SK-N-SH (cell line): ENCODE measurements at regions not wholly inside any gene's neighbourhood (a gene's known extent, or its start where the extent isn't known, plus 50 kb on each side); places are given as distances from the start of the nearest gene placed in this dataset.

Experiments
- CTCF ChIA-PET: fragments of 300-600, 350-600 bp; formaldehyde crosslinking; extraction: SDS; loops from one replicate; lab custom pipeline; 2021; lab: Yijun Ruan, JAX
- POLR2A ChIA-PET: fragments of 350-600 bp; sonication (Branson Sonifier 250); formaldehyde crosslinking; extraction: SDS; loops from one replicate; lab custom pipeline; 2020; ENCODE audit warnings: antibody characterized with exemption, inconsistent platforms; lab: Yijun Ruan, JAX
- DNase-seq: peaks from one replicate; pipeline ENCODE4 v3.0.0; 2012
- H2AFZ ChIP-seq: fragments of 200-600 bp; sonication (generic); 2 replicates; pipeline ENCODE4 v1.8.1; 2016; ENCODE audit warnings: antibody characterized with exemption, mild to moderate bottlenecking, low read depth
- H3F3A ChIP-seq: fragments of 200-600 bp; sonication (generic); replicated peaks from 2 replicates; pipeline ENCODE3; 2016; ENCODE audit warnings: antibody characterized with exemption, mild to moderate bottlenecking; ENCODE audit not compliant: insufficient read depth
- H3K27ac ChIP-seq, 2 experiments: fragments of 200-500 bp in 1 of 2; fragments of 200-600 bp in 1 of 2; sonication (Bioruptor generic) in 1 of 2; sonication (generic), shearing (Covaris generic) in 1 of 2; 2 replicates each; pipeline versions ENCODE4 v1.5.1 to v1.6.1; 2014 to 2016; ENCODE audit warnings: low read depth in 2 of 2, inconsistent platforms in 1 of 2, low read length in 1 of 2, mild to moderate bottlenecking in 1 of 2, mixed read lengths in 1 of 2
- H3K27me3 ChIP-seq: fragments of 200-600 bp; sonication (generic), shearing (Covaris generic); 2 replicates; pipeline ENCODE4 v1.6.1; 2016; ENCODE audit warnings: mixed run types; ENCODE audit not compliant: insufficient read depth
- H3K36me3 ChIP-seq, 2 experiments: fragments of 200-500 bp in 1 of 2; fragments of 200-600 bp in 1 of 2; sonication (Bioruptor generic) in 1 of 2; sonication (generic) in 1 of 2; replicated peaks in 1 of 2; 2 replicates each; pipeline versions ENCODE3 to v1.5.1; 2014 to 2016; ENCODE audit warnings: low read length in 1 of 2, mild to moderate bottlenecking in 1 of 2; ENCODE audit not compliant: insufficient read depth in 2 of 2, control insufficient read depth in 1 of 2
- H3K4me1 ChIP-seq, 2 experiments: fragments of 200-500 bp in 1 of 2; fragments of 200-600 bp in 1 of 2; sonication (Bioruptor generic) in 1 of 2; sonication (generic), shearing (Covaris generic) in 1 of 2; 2 replicates each; pipeline versions ENCODE4 v1.5.1 to v1.6.1; 2014 to 2016; ENCODE audit warnings: low read depth in 1 of 2, low read length in 1 of 2, mixed run types in 1 of 2; ENCODE audit not compliant: insufficient read depth in 2 of 2, control insufficient read depth in 1 of 2
- H3K4me2 ChIP-seq: fragments of 200-600 bp; sonication (generic), shearing (Covaris generic); 2 replicates; pipeline ENCODE4 v1.6.1; 2017; ENCODE audit warnings: mixed run types
- H3K4me3 ChIP-seq, 2 experiments: fragments of 200-500 bp in 1 of 2; fragments of 200-600 bp in 1 of 2; sonication (Bioruptor generic) in 1 of 2; sonication (generic), shearing (Covaris generic) in 1 of 2; 2 replicates each; pipeline versions ENCODE4 v1.5.1 to v1.8.1; 2014 to 2016; ENCODE audit warnings: low read depth in 2 of 2, inconsistent platforms in 1 of 2, low read length in 1 of 2, mild to moderate bottlenecking in 1 of 2, mixed read lengths in 1 of 2, moderate library complexity in 1 of 2
- H3K79me2 ChIP-seq: fragments of 200-600 bp; sonication (generic); 2 replicates; pipeline ENCODE4 v1.8.1; 2017; ENCODE audit warnings: mild to moderate bottlenecking; ENCODE audit not compliant: insufficient read depth
- H3K9ac ChIP-seq: fragments of 200-600 bp; sonication (generic); 2 replicates; pipeline ENCODE4 v1.6.1; 2017; ENCODE audit warnings: mixed run types
- H3K9me2 ChIP-seq: fragments of 200-600 bp; sonication (generic); 2 replicates; pipeline ENCODE4 v1.6.1; 2017; ENCODE audit warnings: mixed run types
- H3K9me3 ChIP-seq: fragments of 200-600 bp; sonication (generic); 2 replicates; pipeline ENCODE4 v1.6.1; 2017; ENCODE audit warnings: mixed run types, mild to moderate bottlenecking, moderate library complexity
- H4K20me1 ChIP-seq: fragments of 200-600 bp; sonication (generic); 2 replicates; pipeline ENCODE4 v1.6.1; 2017; ENCODE audit warnings: mild to moderate bottlenecking, mixed run types; ENCODE audit not compliant: insufficient read depth
- CHD2 ChIP-seq: fragments of 150-350 bp; IDR thresholded peaks from 2 replicates; pipeline ENCODE4 v1.6.1; 2018; ENCODE audit warnings: low read length; ENCODE audit not compliant: partially characterized antibody
- CTCF ChIP-seq: fragments of 200-600 bp; sonication (generic); IDR thresholded peaks from 2 replicates; pipeline ENCODE4 v1.6.1; 2017; ENCODE audit warnings: antibody characterized with exemption, mild to moderate bottlenecking, moderate library complexity
- FOXJ3 ChIP-seq: sonication (generic); formaldehyde crosslinking; IDR thresholded peaks from 2 replicates; pipeline ENCODE4 v1.5.1; 2020; ENCODE audit warnings: mild to moderate bottlenecking, missing genetic modification reagents
- GATA2 ChIP-seq: sonication (generic); formaldehyde crosslinking; IDR thresholded peaks from 2 replicates; pipeline ENCODE4 v1.5.0; 2020; ENCODE audit warnings: mild to moderate bottlenecking, missing genetic modification reagents
- MEF2A ChIP-seq: IDR thresholded peaks from 2 replicates; pipeline ENCODE4 v1.4.0; 2012; ENCODE audit warnings: low read depth, borderline replicate concordance
- MXI1 ChIP-seq: IDR thresholded peaks from 2 replicates; pipeline ENCODE4 v1.6.1; 2012; ENCODE audit warnings: mild to moderate bottlenecking, low read depth, low read length, improper control_type of control experiment
- RCOR1 ChIP-seq: fragments of 150-350 bp; IDR thresholded peaks from 2 replicates; pipeline ENCODE4 v1.6.1; 2017; ENCODE audit warnings: antibody characterized with exemption, low read length
- REST ChIP-seq: IDR thresholded peaks from 2 replicates; pipeline ENCODE4 v1.6.1; 2012; ENCODE audit warnings: mild to moderate bottlenecking, low read depth, low read length, moderate library complexity
- SMC3 ChIP-seq: IDR thresholded peaks from 2 replicates; pipeline ENCODE4 v1.6.1; 2012; ENCODE audit warnings: low read depth, low read length, improper control_type of control experiment
- TEAD4 ChIP-seq: IDR thresholded peaks from 2 replicates; pipeline ENCODE4 v1.4.0; 2012; ENCODE audit warnings: mild to moderate bottlenecking, borderline replicate concordance; ENCODE audit not compliant: insufficient read depth
- USF2 ChIP-seq: fragments of 150-350 bp; IDR thresholded peaks from 2 replicates; pipeline ENCODE4 v1.6.1; 2017; ENCODE audit warnings: antibody characterized with exemption, low read length, low read depth, borderline replicate concordance
- ZBTB33 ChIP-seq: IDR thresholded peaks from 2 replicates; pipeline ENCODE4 v1.4.0; 2012; ENCODE audit warnings: low read depth, borderline replicate concordance
- WGBS: methylation state at CpG from one replicate; pipeline ENCODE4 v1.1.6; 2017; ENCODE audit warnings: low lambda C conversion rate; 5-methylcytosine and 5-hydroxymethylcytosine counted together

- TF ChIP-seq CTCF (no peak; the same call in 1 of the 2 replicates), SMC3 (no peak)
Measured at GRCh38 chr18:78875778-78876650, 103.6 kb upstream of the SALL3 start (continued).

- H3K27ac ChIP-seq = no peak overlapping the region
- H3K9ac ChIP-seq = no peak overlapping the region
- no peaks in the 10 kb centered on the region for H3K9me2 ChIP-seq
- peaks cover 22% of the 10 kb centered on the region; the same call in 1 of the 2 replicates for H3K27me3 ChIP-seq
- no peaks in the 10 kb centered on the region for H3K79me2 ChIP-seq
- H3K4me3 ChIP-seq = no peak overlapping the region
- no peaks in the 10 kb centered on the region for H3K4me1 ChIP-seq
- ChIA-PET CTCF (interaction anchor here (2.0 kb wide), 1 partner anchor 12 kb away, joined by 6 read pairs; no protein-coding TSS in a partner anchor), POLR2A (no interaction called here)
- no peak for DNase-seq
- H4K20me1 ChIP-seq = no peaks in the 10 kb centered on the region
- no peaks in the 10 kb centered on the region for H3K36me3 ChIP-seq
- WGBS = 1% methylated on average over 8 of the region's 8 CpGs
- no peaks in the 10 kb centered on the region for H3K9me3 ChIP-seq
- no peak overlapping the region for H3K4me2 ChIP-seq
- H2AFZ ChIP-seq = no peak overlapping the region
- TF ChIP-seq ZBTB33 (no peak), TEAD4 (no peak), USF2 (no peak), GATA2 (no peak), MEF2A (no peak), RCOR1 (no peak), FOXJ3 (CRISPR knock-in tag) (no peak), REST (no peak), CHD2 (no peak), MXI1 (no peak)
- TF ChIP-seq, all 33 proteins: peak for 0
- H3F3A ChIP-seq = no peaks in the 10 kb centered on the region
Measured at GRCh38 chr18:78876868-78877267, 102.8 kb upstream of the SALL3 start.
